WTC11 (cell line): ENCODE measurements at regions not wholly inside any gene's neighbourhood (a gene's known extent, or its start where the extent isn't known, plus 50 kb on each side); places are given as distances from the start of the nearest gene placed in this dataset.

Experiments
- AFF4 ChIP-seq: sonication (generic); formaldehyde crosslinking; IDR thresholded peaks from 2 replicates; pipeline ENCODE4 v1.8.1; 2023; ENCODE audit warnings: mild to moderate bottlenecking, missing genetic modification reagents, borderline replicate concordance
- CREB1 ChIP-seq: sonication (generic); formaldehyde crosslinking; IDR thresholded peaks from 2 replicates; pipeline ENCODE4 v1.8.0; 2023; ENCODE audit warnings: mild to moderate bottlenecking, missing genetic modification reagents
- CTCF ChIP-seq: fragments of 200-600 bp; IDR thresholded peaks from 2 replicates; pipeline ENCODE4 v1.8.0; 2022; ENCODE audit warnings: antibody characterized with exemption
- ESRRA ChIP-seq: sonication (generic); formaldehyde crosslinking; IDR thresholded peaks from 2 replicates; pipeline ENCODE4 v1.8.1; 2022; ENCODE audit warnings: mild to moderate bottlenecking, missing genetic modification reagents, borderline replicate concordance
- HMGA2 ChIP-seq: fragments of 250-450 bp; sonication (Bioruptor Pico); IDR thresholded peaks from 2 replicates; pipeline ENCODE4 v1.4.0; 2021; ENCODE audit warnings: mild to moderate bottlenecking, moderate library complexity
- NR3C1 ChIP-seq: sonication (generic); formaldehyde crosslinking; conservative IDR thresholded peaks from 2 replicates; pipeline ENCODE4 v1.8.1; 2023; ENCODE audit warnings: low read depth, mild to moderate bottlenecking, missing genetic modification reagents
- SP1 ChIP-seq: sonication (generic); formaldehyde crosslinking; conservative IDR thresholded peaks from 2 replicates; pipeline ENCODE4 v1.8.1; 2022; ENCODE audit warnings: missing genetic modification reagents
- TCF7 ChIP-seq: sonication (generic); formaldehyde crosslinking; IDR thresholded peaks from 2 replicates; pipeline ENCODE4 v1.8.0; 2022; ENCODE audit warnings: mild to moderate bottlenecking, low read depth, missing genetic modification reagents, moderate library complexity
- TEAD1 ChIP-seq: sonication (generic); formaldehyde crosslinking; IDR thresholded peaks from 2 replicates; pipeline ENCODE4 v1.8.0; 2022; ENCODE audit warnings: mild to moderate bottlenecking, missing genetic modification reagents
- ZNF232 ChIP-seq: sonication (generic); formaldehyde crosslinking; IDR thresholded peaks from 2 replicates; pipeline ENCODE4 v1.8.0; 2022; ENCODE audit warnings: mild to moderate bottlenecking, missing genetic modification reagents
- ZNF281 ChIP-seq: sonication (generic); formaldehyde crosslinking; IDR thresholded peaks from 2 replicates; pipeline ENCODE4 v1.8.0; 2023; ENCODE audit warnings: mild to moderate bottlenecking, missing genetic modification reagents
- ZNF512 ChIP-seq: sonication (generic); formaldehyde crosslinking; IDR thresholded peaks from 2 replicates; pipeline ENCODE4 v1.8.1; 2022; ENCODE audit warnings: missing genetic modification reagents, borderline replicate concordance

- no peak for TF ChIP-seq CTCF
- TF ChIP-seq HMGA2 (CRISPR knock-in tag), result no peak
- TF ChIP-seq SP1 (CRISPR knock-in tag), result no peak
- TF ChIP-seq AFF4 (CRISPR knock-in tag), result no peak
- TF ChIP-seq NR3C1 (CRISPR knock-in tag), result no peak
- no peak for TF ChIP-seq ZNF232 (CRISPR knock-in tag)
- TF ChIP-seq CREB1 (CRISPR knock-in tag), result no peak
- TF ChIP-seq ZNF281 (CRISPR knock-in tag), result no peak
- TF ChIP-seq ZNF512, result no peak
- TF ChIP-seq TEAD1, result no peak
- no peak for TF ChIP-seq ESRRA
- no peak for TF ChIP-seq TCF7 (CRISPR knock-in tag)
These were observed 614.7 kb downstream of the CSNK1G3 start for GRCh38 chr5:124126504-124127217.
